ENCODE measurements at regions not wholly inside any gene's neighbourhood (a gene's known extent, or its start where the extent isn't known, plus 50 kb on each side); places are given as distances from the start of the nearest gene placed in this dataset.

GRCh38 chr11:101743828-101744227 is 160.0 kb upstream of the TRPC6 start:
- Histone ChIP-seq H3K27ac (ENCODE audit: insufficient read depth, low read length) (no peak overlapping the region), H3K14ac (replicated peaks; ENCODE audit: low read depth, low read length) (no peak overlapping the region), H4K91ac (ENCODE audit: insufficient read depth, low read depth, low read length) (no peak overlapping the region), H2AK9ac (replicated peaks; ENCODE audit: low read depth, low read length, poor library complexity) (no peak overlapping the region), H3K18ac (ENCODE audit: low read depth, low read length) (no peak overlapping the region), H2BK15ac (ENCODE audit: low read depth, low read length) (no peak overlapping the region), H4K8ac (ENCODE audit: low read depth in 2 of 2, low read length in 2 of 2) (no peak overlapping the region), H2BK5ac (ENCODE audit: low read depth, low read length, poor library complexity, severe bottlenecking) (no peak overlapping the region), H2BK20ac (ENCODE audit: low read depth, low read length) (no peak overlapping the region), H3K36me3 (ENCODE audit: control insufficient read depth, insufficient read depth, low read length) (no peaks in the 10 kb centered on the region), H2AFZ (replicated peaks; ENCODE audit: low read length, poor library complexity) (no peak overlapping the region), H3K9me1 (ENCODE audit: insufficient read depth, low read length) (no peaks in the 10 kb centered on the region), H3K9me3 (ENCODE audit: control insufficient read depth, insufficient read depth, low read length) (no peaks in the 10 kb centered on the region), H3K9ac (ENCODE audit: low read depth, low read length) (no peak overlapping the region), H4K5ac (ENCODE audit: low read depth, low read length) (no peak overlapping the region), H3K4me3 (ENCODE audit: insufficient read depth, low read depth, low read length) (no peak overlapping the region), H2BK120ac (ENCODE audit: low read depth, low read length) (no peak overlapping the region), H3K79me1 (ENCODE audit: low read depth in 1 of 2, low read length in 2 of 2) (no peaks in the 10 kb centered on the region), H4K20me1 (ENCODE audit: insufficient read depth, low read length) (no peaks in the 10 kb centered on the region), H3K27me3 (ENCODE audit: control insufficient read depth, insufficient read depth, low read length) (no peaks in the 10 kb centered on the region), H3K56ac (ENCODE audit: extremely low read depth, insufficient read depth, low read length) (no peak overlapping the region), H3K4me2 (ENCODE audit: low read depth, low read length) (no peak overlapping the region), H2AK5ac (ENCODE audit: low read depth, low read length) (no peak overlapping the region), H3K23ac (ENCODE audit: low read depth, low read length) (no peak overlapping the region), H3K4ac (ENCODE audit: low read depth, low read length) (no peak overlapping the region), H3K4me1 (ENCODE audit: control insufficient read depth, insufficient read depth, low read length) (peaks cover 4% of the 10 kb centered on the region)
- no TSS peak for BruUV-seq (replicated peaks)
- DNase-seq (no peak), ATAC-seq (ENCODE audit: low read depth) (no peak)
- ChIA-PET POLR2A (ENCODE audit: unreplicated experiment) (no interaction called here), CTCF (no interaction called here)
- in situ Hi-C loops (cut with MboI; ENCODE audit: low sequenced_read_pairs): no loop called here
- dilution Hi-C loops (cut with HindIII; ENCODE audit: low sequenced_read_pairs, unreplicated experiment): no loop called here
- no peak for TF ChIP-seq RCOR1 (IDR thresholded peaks at IDR 0.05; ENCODE audit: insufficient replicate concordance, low read length)
- TF ChIP-seq ELK1 (IDR thresholded peaks at IDR 0.05; ENCODE audit: borderline replicate concordance, low read depth, low read length): no peak
- no peak for TF ChIP-seq NFE2L2 (IDR thresholded peaks at IDR 0.05; ENCODE audit: low read depth, low read length)
- TF ChIP-seq USF2 (IDR thresholded peaks at IDR 0.05; ENCODE audit: low read depth, low read length): no peak
- no peak for TF ChIP-seq CEBPB (IDR thresholded peaks at IDR 0.05; ENCODE audit: low read depth, low read length)
- TF ChIP-seq RAD21 (IDR thresholded peaks at IDR 0.05; ENCODE audit: low read length): no peak
- no peak for TF ChIP-seq BHLHE40 (IDR thresholded peaks at IDR 0.05; ENCODE audit: low read depth, low read length)
- TF ChIP-seq POLR2A (IDR thresholded peaks at IDR 0.05; ENCODE audit: low read depth, low read length): no peak
- TF ChIP-seq SMC3 (IDR thresholded peaks at IDR 0.05; ENCODE audit: low read depth, low read length): no peak
- TF ChIP-seq CTCF (conservative IDR thresholded peaks at IDR 0.05; ENCODE audit: low read depth, low read length): no peak
- intact Hi-C loops (cut with micrococcal nuclease): no loop called here

All from IMR-90 (cell line).